ENCODE measurements at regions not wholly inside any gene's neighbourhood (a gene's known extent, or its start where the extent isn't known, plus 50 kb on each side); places are given as distances from the start of the nearest gene placed in this dataset.
A peak's percentile ranks its signal among the peaks of the same experiment; 100 is the strongest.

- no peak for DNase-seq
- in situ Hi-C loops (cut with MboI; ENCODE audit: low pct_unique_long_range_greater_than_20kb, low sequenced_read_pairs): no loop called here
These were observed 175.0 kb upstream of the APCDD1 start for GRCh38 chr18:10279471-10279870.

- in situ Hi-C loops (cut with MboI; ENCODE audit: low pct_unique_long_range_greater_than_20kb, low sequenced_read_pairs): no loop called here
- DNase-seq: no peak
These were observed 174.4 kb upstream of the APCDD1 start for GRCh38 chr18:10279905-10280644.

- in situ Hi-C loops (cut with MboI; ENCODE audit: low pct_unique_long_range_greater_than_20kb, low sequenced_read_pairs): no loop called here
- no peak for DNase-seq
These were observed 169.7 kb upstream of the APCDD1 start for GRCh38 chr18:10284540-10285282.

- in situ Hi-C loops (cut with MboI; ENCODE audit: low pct_unique_long_range_greater_than_20kb, low sequenced_read_pairs): no loop called here
- DNase-seq: peak; percentile 77
These were observed 169.2 kb upstream of the APCDD1 start for GRCh38 chr18:10285283-10285640.

GRCh38 chr18:10286580-10287150 is 167.8 kb upstream of the APCDD1 start:
- DNase-seq: no peak
- in situ Hi-C loops (cut with MboI; ENCODE audit: low pct_unique_long_range_greater_than_20kb, low sequenced_read_pairs): no loop called here

- DNase-seq: no peak
These were observed 165.2 kb upstream of the APCDD1 start for GRCh38 chr18:10289251-10289650.

GRCh38 chr18:10289951-10290637 is 164.3 kb upstream of the APCDD1 start:
- peak; percentile 15 for DNase-seq
- in situ Hi-C loops (cut with MboI; ENCODE audit: low pct_unique_long_range_greater_than_20kb, low sequenced_read_pairs): no loop called here

More at GRCh38 chr18:10289251-10289650, 165.2 kb upstream of the APCDD1 start:
- in situ Hi-C loops (cut with MboI; ENCODE audit: low pct_unique_long_range_greater_than_20kb, low sequenced_read_pairs): no loop called here

- in situ Hi-C loops (cut with MboI; ENCODE audit: low pct_unique_long_range_greater_than_20kb, low sequenced_read_pairs): no loop called here
- DNase-seq: no peak
These were observed 163.7 kb upstream of the APCDD1 start for GRCh38 chr18:10290638-10291235.

- in situ Hi-C loops (cut with MboI; ENCODE audit: low pct_unique_long_range_greater_than_20kb, low sequenced_read_pairs): no loop called here
These were observed 162.9 kb upstream of the APCDD1 start for GRCh38 chr18:10291568-10291981.

GRCh38 chr18:10293966-10294365 is 160.5 kb upstream of the APCDD1 start:
- DNase-seq: peak; percentile 63
- in situ Hi-C loops (cut with MboI; ENCODE audit: low pct_unique_long_range_greater_than_20kb, low sequenced_read_pairs): no loop called here

More at GRCh38 chr18:10291568-10291981, 162.9 kb upstream of the APCDD1 start:
- DNase-seq: no peak

- in situ Hi-C loops (cut with MboI; ENCODE audit: low pct_unique_long_range_greater_than_20kb, low sequenced_read_pairs): no loop called here
- no peak for DNase-seq
These were observed 158.7 kb upstream of the APCDD1 start for GRCh38 chr18:10295751-10296150.

- in situ Hi-C loops (cut with MboI; ENCODE audit: low pct_unique_long_range_greater_than_20kb, low sequenced_read_pairs): no loop called here
- no peak for DNase-seq
These were observed 157.9 kb upstream of the APCDD1 start for GRCh38 chr18:10296491-10296890.

GRCh38 chr18:10297086-10297485 is 157.3 kb upstream of the APCDD1 start:
- in situ Hi-C loops (cut with MboI; ENCODE audit: low pct_unique_long_range_greater_than_20kb, low sequenced_read_pairs): no loop called here

GRCh38 chr18:10298346-10298745 is 156.1 kb upstream of the APCDD1 start:
- no peak for DNase-seq
- in situ Hi-C loops (cut with MboI; ENCODE audit: low pct_unique_long_range_greater_than_20kb, low sequenced_read_pairs): no loop called here

More at GRCh38 chr18:10297086-10297485, 157.3 kb upstream of the APCDD1 start:
- no peak for DNase-seq

GRCh38 chr18:10299643-10300042 is 154.8 kb upstream of the APCDD1 start:
- DNase-seq: peak; percentile 59
- in situ Hi-C loops (cut with MboI; ENCODE audit: low pct_unique_long_range_greater_than_20kb, low sequenced_read_pairs): no loop called here

GRCh38 chr18:10300739-10301138 is 153.7 kb upstream of the APCDD1 start:
- in situ Hi-C loops (cut with MboI; ENCODE audit: low pct_unique_long_range_greater_than_20kb, low sequenced_read_pairs): no loop called here
- no peak for DNase-seq

- DNase-seq: no peak
- in situ Hi-C loops (cut with MboI; ENCODE audit: low pct_unique_long_range_greater_than_20kb, low sequenced_read_pairs): no loop called here
These were observed 152.5 kb upstream of the APCDD1 start for GRCh38 chr18:10301831-10302483.

- DNase-seq: no peak
- in situ Hi-C loops (cut with MboI; ENCODE audit: low pct_unique_long_range_greater_than_20kb, low sequenced_read_pairs): no loop called here
These were observed 151.3 kb upstream of the APCDD1 start for GRCh38 chr18:10303171-10303570.

GRCh38 chr18:10304853-10305252 is 149.6 kb upstream of the APCDD1 start:
- in situ Hi-C loops (cut with MboI; ENCODE audit: low pct_unique_long_range_greater_than_20kb, low sequenced_read_pairs): no loop called here
- no peak for DNase-seq

Data from KBM-7 (cell line).